ENCODE measurements at regions not wholly inside any gene's neighbourhood (a gene's known extent, or its start where the extent isn't known, plus 50 kb on each side); places are given as distances from the start of the nearest gene placed in this dataset.

- TF ChIP-seq POLR2A (IDR thresholded peaks at IDR 0.05): no peak
- TF ChIP-seq CTCF (IDR thresholded peaks at IDR 0.05): no peak
These were observed 1140.2 kb downstream of the FAM133A start for GRCh38 chrX:94814216-94814615.
